ENCODE measurements at regions not wholly inside any gene's neighbourhood (a gene's known extent, or its start where the extent isn't known, plus 50 kb on each side); places are given as distances from the start of the nearest gene placed in this dataset.

GRCh38 chr15:60251300-60252070, 146.3 kb downstream of the ANXA2 start:
- 40% methylated on average over 6 of the region's 6 CpGs for WGBS
- Histone ChIP-seq H3K4me1 (ENCODE audit: control insufficient read depth in 4 of 4, insufficient read depth in 4 of 4, low read length in 3 of 4) (no peaks in the 10 kb centered on the region), H3K4me3 (ENCODE audit: low read depth in 1 of 3, low read length in 3 of 3) (no peak overlapping the region), H3K36me3 (ENCODE audit: control insufficient read depth in 4 of 4, insufficient read depth in 3 of 4, low read depth in 1 of 4, low read length in 3 of 4) (no peaks in the 10 kb centered on the region), H3K27ac (ENCODE audit: low read depth in 1 of 2, low read length in 2 of 2) (no peak overlapping the region), H3K27me3 (ENCODE audit: control insufficient read depth in 4 of 4, insufficient read depth in 4 of 4, low read length in 3 of 4) (peaks cover 0 to 6% (median 1%) of the 10 kb centered on the region in 4 donors), H3K9me3 (ENCODE audit: control insufficient read depth in 4 of 4, low read length in 3 of 4) (no peaks in the 10 kb centered on the region), H3K9ac (ENCODE audit: low read depth in 1 of 2, low read length in 2 of 2) (no peak overlapping the region)
- no peak for DNase-seq (ENCODE audit: low spot score)
- TF ChIP-seq FOXA2 (IDR thresholded peaks at IDR 0.05) = no peak
- TF ChIP-seq JUND (IDR thresholded peaks at IDR 0.05) = no peak
- no peak for TF ChIP-seq HNF4G (IDR thresholded peaks at IDR 0.05)
- no peak for TF ChIP-seq YY1 (IDR thresholded peaks at IDR 0.05)
- TF ChIP-seq CTCF (IDR thresholded peaks at IDR 0.05; ENCODE audit: low read depth, low read length, missing input control) = no peak
- TF ChIP-seq EGR1 (IDR thresholded peaks at IDR 0.05; ENCODE audit: low read depth in 2 of 2) = no peak
- TF ChIP-seq, protein P1, sequence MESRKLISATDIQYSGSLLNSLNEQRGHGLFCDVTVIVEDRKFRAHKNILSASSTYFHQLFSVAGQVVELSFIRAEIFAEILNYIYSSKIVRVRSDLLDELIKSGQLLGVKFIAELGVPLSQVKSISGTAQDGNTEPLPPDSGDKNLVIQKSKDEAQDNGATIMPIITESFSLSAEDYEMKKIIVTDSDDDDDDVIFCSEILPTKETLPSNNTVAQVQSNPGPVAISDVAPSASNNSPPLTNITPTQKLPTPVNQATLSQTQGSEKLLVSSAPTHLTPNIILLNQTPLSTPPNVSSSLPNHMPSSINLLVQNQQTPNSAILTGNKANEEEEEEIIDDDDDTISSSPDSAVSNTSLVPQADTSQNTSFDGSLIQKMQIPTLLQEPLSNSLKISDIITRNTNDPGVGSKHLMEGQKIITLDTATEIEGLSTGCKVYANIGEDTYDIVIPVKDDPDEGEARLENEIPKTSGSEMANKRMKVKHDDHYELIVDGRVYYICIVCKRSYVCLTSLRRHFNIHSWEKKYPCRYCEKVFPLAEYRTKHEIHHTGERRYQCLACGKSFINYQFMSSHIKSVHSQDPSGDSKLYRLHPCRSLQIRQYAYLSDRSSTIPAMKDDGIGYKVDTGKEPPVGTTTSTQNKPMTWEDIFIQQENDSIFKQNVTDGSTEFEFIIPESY (IDR thresholded peaks at IDR 0.05) = no peak
- TF ChIP-seq, protein P2, sequence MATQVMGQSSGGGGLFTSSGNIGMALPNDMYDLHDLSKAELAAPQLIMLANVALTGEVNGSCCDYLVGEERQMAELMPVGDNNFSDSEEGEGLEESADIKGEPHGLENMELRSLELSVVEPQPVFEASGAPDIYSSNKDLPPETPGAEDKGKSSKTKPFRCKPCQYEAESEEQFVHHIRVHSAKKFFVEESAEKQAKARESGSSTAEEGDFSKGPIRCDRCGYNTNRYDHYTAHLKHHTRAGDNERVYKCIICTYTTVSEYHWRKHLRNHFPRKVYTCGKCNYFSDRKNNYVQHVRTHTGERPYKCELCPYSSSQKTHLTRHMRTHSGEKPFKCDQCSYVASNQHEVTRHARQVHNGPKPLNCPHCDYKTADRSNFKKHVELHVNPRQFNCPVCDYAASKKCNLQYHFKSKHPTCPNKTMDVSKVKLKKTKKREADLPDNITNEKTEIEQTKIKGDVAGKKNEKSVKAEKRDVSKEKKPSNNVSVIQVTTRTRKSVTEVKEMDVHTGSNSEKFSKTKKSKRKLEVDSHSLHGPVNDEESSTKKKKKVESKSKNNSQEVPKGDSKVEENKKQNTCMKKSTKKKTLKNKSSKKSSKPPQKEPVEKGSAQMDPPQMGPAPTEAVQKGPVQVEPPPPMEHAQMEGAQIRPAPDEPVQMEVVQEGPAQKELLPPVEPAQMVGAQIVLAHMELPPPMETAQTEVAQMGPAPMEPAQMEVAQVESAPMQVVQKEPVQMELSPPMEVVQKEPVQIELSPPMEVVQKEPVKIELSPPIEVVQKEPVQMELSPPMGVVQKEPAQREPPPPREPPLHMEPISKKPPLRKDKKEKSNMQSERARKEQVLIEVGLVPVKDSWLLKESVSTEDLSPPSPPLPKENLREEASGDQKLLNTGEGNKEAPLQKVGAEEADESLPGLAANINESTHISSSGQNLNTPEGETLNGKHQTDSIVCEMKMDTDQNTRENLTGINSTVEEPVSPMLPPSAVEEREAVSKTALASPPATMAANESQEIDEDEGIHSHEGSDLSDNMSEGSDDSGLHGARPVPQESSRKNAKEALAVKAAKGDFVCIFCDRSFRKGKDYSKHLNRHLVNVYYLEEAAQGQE (IDR thresholded peaks at IDR 0.05) = no peak
- no peak for TF ChIP-seq SP1 (IDR thresholded peaks at IDR 0.05)
- TF ChIP-seq ATF3 (IDR thresholded peaks at IDR 0.05) = no peak
- TF ChIP-seq NR2F2 (IDR thresholded peaks at IDR 0.05) = no peak

GRCh38 chr15:60254416-60254815, 143.4 kb downstream of the ANXA2 start:
- no peak overlapping the region for H3K4me3 ChIP-seq (ENCODE audit: low read depth in 1 of 3, low read length in 3 of 3)
- peaks cover 0 to 6% (median 3%) of the 10 kb centered on the region in 4 donors for H3K27me3 ChIP-seq (ENCODE audit: control insufficient read depth in 4 of 4, insufficient read depth in 4 of 4, low read length in 3 of 4)
- H3K9ac ChIP-seq (ENCODE audit: low read depth in 1 of 2, low read length in 2 of 2) = no peak overlapping the region
- WGBS = 82% methylated on average over 1 of the region's 1 CpG
- H3K27ac ChIP-seq (ENCODE audit: low read depth in 1 of 2, low read length in 2 of 2) = no peak overlapping the region
- DNase-seq (ENCODE audit: low spot score) = no peak
- no peaks in the 10 kb centered on the region for H3K4me1 ChIP-seq (ENCODE audit: control insufficient read depth in 4 of 4, insufficient read depth in 4 of 4, low read length in 3 of 4)
- H3K9me3 ChIP-seq (ENCODE audit: control insufficient read depth in 4 of 4, low read length in 3 of 4) = no peaks in the 10 kb centered on the region
- H3K36me3 ChIP-seq (ENCODE audit: control insufficient read depth in 4 of 4, insufficient read depth in 3 of 4, low read depth in 1 of 4, low read length in 3 of 4) = no peaks in the 10 kb centered on the region
- TF ChIP-seq TAF1 (conservative IDR thresholded peaks at IDR 0.05) (no peak), YY1 (IDR thresholded peaks at IDR 0.05) (no peak), FOXA2 (IDR thresholded peaks at IDR 0.05) (no peak), HNF4A (conservative IDR thresholded peaks at IDR 0.05) (no peak), GABPA (IDR thresholded peaks at IDR 0.05 in 1 of 2, conservative IDR thresholded peaks at IDR 0.05 in 1 of 2) (no peak), HNF4G (IDR thresholded peaks at IDR 0.05) (no peak), JUND (IDR thresholded peaks at IDR 0.05) (no peak), MAX (IDR thresholded peaks at IDR 0.05) (no peak), FOXA1 (IDR thresholded peaks at IDR 0.05) (no peak), NR2F2 (IDR thresholded peaks at IDR 0.05) (no peak), SP1 (IDR thresholded peaks at IDR 0.05) (no peak), RXRA (IDR thresholded peaks at IDR 0.05) (no peak), CTCF (IDR thresholded peaks at IDR 0.05; ENCODE audit: low read depth, low read length, missing input control) (no peak), EGR1 (IDR thresholded peaks at IDR 0.05; ENCODE audit: low read depth in 2 of 2) (no peak)
- TF ChIP-seq, protein P1 (IDR thresholded peaks at IDR 0.05) = no peak
